Kidney (tissue), 13 donors: ENCODE measurements at regions not wholly inside any gene's neighbourhood (a gene's known extent, or its start where the extent isn't known, plus 50 kb on each side); places are given as distances from the start of the nearest gene placed in this dataset.

Source experiments
- DNase-seq, 5 donors: peaks; one replicate each; pipeline ENCODE4 v3.0.0-alpha.2; 2013 to 2020
- FAIRE-seq: peaks from 2 replicates; lab custom pipeline; 2012; peaks lifted over from hg19 to GRCh38; lab: Jason Lieb, UNC
- H3K27ac ChIP-seq, 2 donors: one replicate each; pipeline ENCODE4 v1.7.0; 2013; ENCODE audit warnings: low read depth in 2 of 2, low read length in 2 of 2, inconsistent platforms in 1 of 2
- H3K27me3 ChIP-seq: one replicate; pipeline ENCODE4 v1.7.1; 2013; ENCODE audit warnings: low read length, inconsistent platforms; ENCODE audit not compliant: control insufficient read depth, insufficient read depth
- H3K36me3 ChIP-seq, 3 donors: one replicate each; pipeline versions ENCODE4 v1.7.0 to v1.7.1; 2013; ENCODE audit warnings: low read length in 3 of 3, control low read depth in 1 of 3, inconsistent platforms in 1 of 3; ENCODE audit not compliant: insufficient read depth in 3 of 3, control insufficient read depth in 2 of 3
- H3K4me1 ChIP-seq, 3 donors: one replicate each; pipeline versions ENCODE4 v1.7.0 to v1.7.1; 2013; ENCODE audit warnings: low read length in 3 of 3, inconsistent platforms in 1 of 3, low read depth in 1 of 3; ENCODE audit not compliant: control insufficient read depth in 2 of 3, insufficient read depth in 2 of 3
- H3K4me3 ChIP-seq, 3 donors: one replicate each; pipeline versions ENCODE4 v1.7.0 to v1.8.1; 2013; ENCODE audit warnings: low read length in 3 of 3, control low read depth in 1 of 3, inconsistent platforms in 1 of 3
- H3K9ac ChIP-seq, 3 donors: one replicate each; pipeline versions ENCODE4 v1.7.0 to v1.7.1; 2013; ENCODE audit warnings: low read length in 3 of 3, control low read depth in 1 of 3, inconsistent platforms in 1 of 3
- H3K9me3 ChIP-seq, 3 donors: one replicate each; pipeline versions ENCODE4 v1.7.0 to v1.7.1; 2013; ENCODE audit warnings: low read length in 3 of 3, control low read depth in 1 of 3, inconsistent platforms in 1 of 3; ENCODE audit not compliant: control insufficient read depth in 2 of 3, insufficient read depth in 1 of 3
- CTCF ChIP-seq: IDR thresholded peaks from 3 replicates; pipeline ENCODE4 v1.5.1; 2012; ENCODE audit warnings: mild to moderate bottlenecking, moderate library complexity, borderline replicate concordance; ENCODE audit not compliant: insufficient read depth; ENCODE audit errors: extremely low read depth
- intact Hi-C: fragments of 100-400 bp; cut with DNase I; formaldehyde crosslinking; loops from one replicate; pipeline ENCODE4 v1.11.1; 2022
- donor health status: control.
- donor health status: control.
- donor health status: control.
- donor health status: control.
- donor health status: control.
- donor health status: DM: yes; HTN: yes; CAD: no.
- donor health status: Normal renal cell carcinoma (clear cell type).

GRCh38 chr22:25482091-25482760 is 82.2 kb upstream of the GRK3 start:
- FAIRE-seq (no peak), DNase-seq (no peak)
- TF ChIP-seq CTCF = no peak
- Histone ChIP-seq H3K4me3 (no peak overlapping the region), H3K9ac (no peak overlapping the region), H3K9me3 (no peaks in the 10 kb centered on the region), H3K27ac (no peak overlapping the region), H3K4me1 (peaks cover 0 to 5% (median 0%) of the 10 kb centered on the region in 3 donors), H3K36me3 (peaks cover 0 to 3% (median 2%) of the 10 kb centered on the region in 3 donors), H3K27me3 (no peaks in the 10 kb centered on the region)
- intact Hi-C loops = no loop called here

- Histone ChIP-seq H3K36me3 (peaks cover 0 to 3% (median 2%) of the 10 kb centered on the region in 3 donors), H3K27ac (no peak overlapping the region)
- intact Hi-C loops = no loop called here
Observed at GRCh38 chr22:25482868-25483639, 81.4 kb upstream of the GRK3 start.

GRCh38 chr22:25483931-25484330 is 80.5 kb upstream of the GRK3 start:
- no peak overlapping the region for H3K9ac ChIP-seq
- H3K27me3 ChIP-seq = no peaks in the 10 kb centered on the region
- no peak overlapping the region for H3K4me3 ChIP-seq
- H3K9me3 ChIP-seq = no peaks in the 10 kb centered on the region
- no peak overlapping the region for H3K27ac ChIP-seq
- peaks cover 0 to 3% (median 2%) of the 10 kb centered on the region in 3 donors for H3K36me3 ChIP-seq
- H3K4me1 ChIP-seq = peaks cover 0 to 16% (median 5%) of the 10 kb centered on the region in 3 donors
- intact Hi-C loops = no loop called here
- DNase-seq = no peak
- FAIRE-seq = no peak
- TF ChIP-seq CTCF = no peak

More at GRCh38 chr22:25482868-25483639, 81.4 kb upstream of the GRK3 start:
- no peak for TF ChIP-seq CTCF
- Histone ChIP-seq H3K4me1 (peaks cover 0 to 7% (median 0%) of the 10 kb centered on the region in 3 donors), H3K27me3 (no peaks in the 10 kb centered on the region), H3K9ac (no peak overlapping the region), H3K4me3 (no peak overlapping the region), H3K9me3 (no peaks in the 10 kb centered on the region)
- FAIRE-seq (no peak), DNase-seq (no peak)
